ENCODE measurements at regions not wholly inside any gene's neighbourhood (a gene's known extent, or its start where the extent isn't known, plus 50 kb on each side); places are given as distances from the start of the nearest gene placed in this dataset.

DNA sequence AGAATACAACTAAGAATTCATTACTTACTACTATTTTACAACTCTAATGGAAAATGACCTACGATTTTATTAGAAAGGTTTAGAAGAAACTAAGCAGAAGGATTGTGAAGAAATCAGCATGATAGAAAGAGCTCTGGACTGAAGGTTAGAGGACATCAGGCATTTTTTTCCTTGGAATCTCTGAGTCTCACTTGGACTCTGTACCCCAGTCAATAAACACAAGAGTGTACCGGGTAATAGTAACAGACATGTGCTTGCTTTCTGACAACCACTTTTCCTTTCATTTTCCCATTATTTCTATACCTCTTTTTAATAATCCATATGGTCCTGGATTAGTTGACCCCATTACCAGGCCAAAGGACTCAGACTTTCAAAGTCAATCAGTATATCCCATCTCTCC, 1240.9 kb upstream of the LRRTM3 start:
- Histone ChIP-seq H3K18ac (ENCODE audit: low read depth in 1 of 2, low read length in 2 of 2) (no peak overlapping the region), H3K23ac (ENCODE audit: low read length in 2 of 2) (no peak overlapping the region), H3K9ac (ENCODE audit: low read length) (no peak overlapping the region), H3K4me2 (ENCODE audit: low read length, poor library complexity, severe bottlenecking) (no peak overlapping the region), H3K14ac (ENCODE audit: low read length in 2 of 2) (no peak overlapping the region), H3K9me3 (ENCODE audit: control insufficient read depth, low read length) (no peaks in the 10 kb centered on the region), H3K4me3 (ENCODE audit: insufficient read depth in 1 of 2, low read depth in 1 of 2, low read length in 2 of 2) (no peak overlapping the region), H2BK5ac (ENCODE audit: low read depth, low read length, poor library complexity, severe bottlenecking) (no peak overlapping the region), H2BK120ac (ENCODE audit: low read depth, low read length) (no peak overlapping the region), H3K27ac (ENCODE audit: low read length, poor library complexity, severe bottlenecking) (no peak overlapping the region), H3K79me1 (replicated peaks; ENCODE audit: low read length, poor library complexity, severe bottlenecking) (no peaks in the 10 kb centered on the region), H2BK12ac (ENCODE audit: low read length in 2 of 2) (no peak overlapping the region), H4K8ac (ENCODE audit: low read length) (no peak overlapping the region), H3K4ac (ENCODE audit: low read depth in 1 of 2, low read length in 2 of 2) (no peak overlapping the region), H4K91ac (ENCODE audit: low read length) (no peak overlapping the region), H3K36me3 (ENCODE audit: control insufficient read depth in 1 of 2, insufficient read depth in 2 of 2, low read depth in 1 of 2, low read length in 2 of 2) (no peaks in the 10 kb centered on the region), H3K27me3 (ENCODE audit: control insufficient read depth in 1 of 2, insufficient read depth in 1 of 2, low read length in 2 of 2) (no peaks in the 10 kb centered on the region), H3K4me1 (ENCODE audit: control insufficient read depth, insufficient read depth, low read depth, low read length) (no peaks in the 10 kb centered on the region), H2AFZ (ENCODE audit: low read depth, low read length) (no peak overlapping the region), H2BK15ac (ENCODE audit: low read depth, poor library complexity, severe bottlenecking) (no peak overlapping the region), H2AK5ac (ENCODE audit: low read length, severe bottlenecking) (no peak overlapping the region)
- WGBS = 97% methylated on average over 2 of the region's 2 CpGs
- DNase-seq = no peak

DNA sequence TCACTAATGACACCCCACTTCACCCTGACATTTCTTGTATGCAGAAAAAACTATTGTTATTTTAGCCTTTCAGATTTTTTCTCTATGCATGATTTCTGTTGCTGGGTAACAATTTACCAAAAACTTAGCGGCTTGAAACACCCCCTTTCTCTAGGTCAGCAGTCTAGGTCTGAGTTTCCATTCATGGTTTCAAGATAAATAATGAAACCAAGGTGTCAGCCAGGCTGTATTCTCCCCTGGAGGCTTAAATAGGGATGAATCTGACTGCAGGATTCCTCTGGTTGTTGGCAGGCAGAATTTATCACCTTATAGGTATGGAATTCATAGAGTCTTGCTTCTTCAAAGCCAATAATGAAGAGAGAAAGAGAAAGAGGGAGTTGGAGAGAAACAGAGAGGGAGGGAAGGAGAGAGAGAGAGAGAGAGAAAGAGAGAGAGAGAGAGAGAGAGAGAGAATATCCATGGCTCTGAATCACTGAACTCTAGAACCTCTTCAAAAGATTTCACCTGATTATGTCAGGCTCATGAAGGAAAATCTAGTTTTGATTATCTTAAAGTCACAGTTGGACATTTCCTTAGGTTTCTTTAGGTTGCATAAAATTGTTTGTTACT, 1224.6 kb upstream of the LRRTM3 start:
- DNase-seq = no peak
- no peak overlapping the region for H2BK5ac ChIP-seq (ENCODE audit: low read depth, low read length, poor library complexity, severe bottlenecking)
- H3K9ac ChIP-seq (ENCODE audit: low read length) = no peak overlapping the region
- H4K91ac ChIP-seq (ENCODE audit: low read length) = no peak overlapping the region
- H2AFZ ChIP-seq (ENCODE audit: low read depth, low read length) = no peak overlapping the region
- no peak overlapping the region for H3K18ac ChIP-seq (ENCODE audit: low read depth in 1 of 2, low read length in 2 of 2)
- no peaks in the 10 kb centered on the region for H3K36me3 ChIP-seq (ENCODE audit: control insufficient read depth in 1 of 2, insufficient read depth in 2 of 2, low read depth in 1 of 2, low read length in 2 of 2)
- H3K4me3 ChIP-seq (ENCODE audit: insufficient read depth in 1 of 2, low read depth in 1 of 2, low read length in 2 of 2) = no peak overlapping the region
- H3K14ac ChIP-seq (ENCODE audit: low read length in 2 of 2) = no peak overlapping the region
- H2BK120ac ChIP-seq (ENCODE audit: low read depth, low read length) = no peak overlapping the region
- no peak overlapping the region for H2BK15ac ChIP-seq (ENCODE audit: low read depth, poor library complexity, severe bottlenecking)
- no peaks in the 10 kb centered on the region for H3K79me1 ChIP-seq (replicated peaks; ENCODE audit: low read length, poor library complexity, severe bottlenecking)
- no peak overlapping the region for H3K4ac ChIP-seq (ENCODE audit: low read depth in 1 of 2, low read length in 2 of 2)
- no peak overlapping the region for H2AK5ac ChIP-seq (ENCODE audit: low read length, severe bottlenecking)
- WGBS = 100% methylated on average over 1 of the region's 1 CpG
- H3K27me3 ChIP-seq (ENCODE audit: control insufficient read depth in 1 of 2, insufficient read depth in 1 of 2, low read length in 2 of 2) = no peaks in the 10 kb centered on the region
- no peak overlapping the region for H3K4me2 ChIP-seq (ENCODE audit: low read length, poor library complexity, severe bottlenecking)
- no peak overlapping the region for H2BK12ac ChIP-seq (ENCODE audit: low read length in 2 of 2)
- no peak overlapping the region for H3K27ac ChIP-seq (ENCODE audit: low read length, poor library complexity, severe bottlenecking)
- H4K8ac ChIP-seq (ENCODE audit: low read length) = no peak overlapping the region
- H3K9me3 ChIP-seq (ENCODE audit: control insufficient read depth, low read length) = no peaks in the 10 kb centered on the region
- H3K4me1 ChIP-seq (ENCODE audit: control insufficient read depth, insufficient read depth, low read depth, low read length) = no peaks in the 10 kb centered on the region
- H3K23ac ChIP-seq (ENCODE audit: low read length in 2 of 2) = no peak overlapping the region

DNA sequence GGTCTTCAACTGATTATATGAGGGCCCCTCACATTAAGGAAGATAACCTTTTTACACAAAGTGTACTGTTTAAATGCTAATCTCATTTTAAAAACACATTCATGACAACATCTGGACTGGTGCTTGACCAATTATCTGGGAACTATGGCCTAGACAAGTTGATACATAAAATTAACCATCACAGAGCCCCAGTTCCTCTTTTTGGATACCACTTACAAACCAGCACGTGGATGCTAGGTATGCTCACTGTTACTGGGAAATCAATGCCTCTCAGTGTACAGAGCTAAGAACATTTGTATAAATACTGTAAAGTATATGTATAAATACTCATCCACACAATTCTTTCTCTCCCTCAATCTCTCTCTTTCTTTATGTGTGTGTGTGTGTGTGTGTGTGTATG, 1217.8 kb upstream of the LRRTM3 start:
- H3K23ac ChIP-seq (ENCODE audit: low read length in 2 of 2) = no peak overlapping the region
- no peak overlapping the region for H2BK15ac ChIP-seq (ENCODE audit: low read depth, poor library complexity, severe bottlenecking)
- H3K9me3 ChIP-seq (ENCODE audit: control insufficient read depth, low read length) = no peaks in the 10 kb centered on the region
- H3K4ac ChIP-seq (ENCODE audit: low read depth in 1 of 2, low read length in 2 of 2) = no peak overlapping the region
- H4K91ac ChIP-seq (ENCODE audit: low read length) = no peak overlapping the region
- no peak overlapping the region for H3K27ac ChIP-seq (ENCODE audit: low read length, poor library complexity, severe bottlenecking)
- no peak overlapping the region for H2AK5ac ChIP-seq (ENCODE audit: low read length, severe bottlenecking)
- H3K14ac ChIP-seq (ENCODE audit: low read length in 2 of 2) = no peak overlapping the region
- H3K27me3 ChIP-seq (ENCODE audit: control insufficient read depth in 1 of 2, insufficient read depth in 1 of 2, low read length in 2 of 2) = no peaks in the 10 kb centered on the region
- no peak for DNase-seq
- no peak overlapping the region for H3K4me2 ChIP-seq (ENCODE audit: low read length, poor library complexity, severe bottlenecking)
- no CpG with 5 or more reads among the region's 1 CpG for WGBS
- H3K18ac ChIP-seq (ENCODE audit: low read depth in 1 of 2, low read length in 2 of 2) = no peak overlapping the region
- no peaks in the 10 kb centered on the region for H3K4me1 ChIP-seq (ENCODE audit: control insufficient read depth, insufficient read depth, low read depth, low read length)
- no peak overlapping the region for H2BK120ac ChIP-seq (ENCODE audit: low read depth, low read length)
- no peaks in the 10 kb centered on the region for H3K79me1 ChIP-seq (replicated peaks; ENCODE audit: low read length, poor library complexity, severe bottlenecking)
- H2AFZ ChIP-seq (ENCODE audit: low read depth, low read length) = no peak overlapping the region
- no peak overlapping the region for H4K8ac ChIP-seq (ENCODE audit: low read length)
- H3K4me3 ChIP-seq (ENCODE audit: insufficient read depth in 1 of 2, low read depth in 1 of 2, low read length in 2 of 2) = no peak overlapping the region
- no peak overlapping the region for H2BK5ac ChIP-seq (ENCODE audit: low read depth, low read length, poor library complexity, severe bottlenecking)
- H2BK12ac ChIP-seq (ENCODE audit: low read length in 2 of 2) = no peak overlapping the region
- H3K9ac ChIP-seq (ENCODE audit: low read length) = no peak overlapping the region
- H3K36me3 ChIP-seq (ENCODE audit: control insufficient read depth in 1 of 2, insufficient read depth in 2 of 2, low read depth in 1 of 2, low read length in 2 of 2) = no peaks in the 10 kb centered on the region

DNA sequence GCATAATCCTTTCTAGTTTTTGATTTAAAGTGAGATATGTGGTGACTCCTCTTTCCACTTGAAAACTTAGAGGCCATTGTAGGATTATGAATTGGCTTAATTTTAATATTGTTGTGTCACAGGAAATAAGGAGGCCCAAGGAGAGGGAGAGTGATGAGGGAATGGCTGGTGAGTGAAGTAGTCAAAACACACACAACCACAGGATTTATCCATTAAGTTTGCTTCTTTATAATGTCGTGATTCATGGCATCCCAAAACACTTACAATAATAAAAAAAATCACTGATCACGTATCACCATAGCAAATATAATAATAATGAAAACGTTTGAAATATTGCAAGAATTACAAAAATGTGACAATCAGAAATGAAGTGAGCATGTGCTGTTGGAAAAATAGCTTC, 1215.5 kb upstream of the LRRTM3 start:
- no peaks in the 10 kb centered on the region for H3K27me3 ChIP-seq (ENCODE audit: control insufficient read depth in 1 of 2, insufficient read depth in 1 of 2, low read length in 2 of 2)
- WGBS = 80% methylated on average over 2 of the region's 3 CpGs
- no peak overlapping the region for H3K18ac ChIP-seq (ENCODE audit: low read depth in 1 of 2, low read length in 2 of 2)
- H3K27ac ChIP-seq (ENCODE audit: low read length, poor library complexity, severe bottlenecking) = no peak overlapping the region
- H2BK5ac ChIP-seq (ENCODE audit: low read depth, low read length, poor library complexity, severe bottlenecking) = no peak overlapping the region
- no peaks in the 10 kb centered on the region for H3K4me1 ChIP-seq (ENCODE audit: control insufficient read depth, insufficient read depth, low read depth, low read length)
- no peak overlapping the region for H3K14ac ChIP-seq (ENCODE audit: low read length in 2 of 2)
- no peak overlapping the region for H3K4ac ChIP-seq (ENCODE audit: low read depth in 1 of 2, low read length in 2 of 2)
- no peak overlapping the region for H4K8ac ChIP-seq (ENCODE audit: low read length)
- no peak overlapping the region for H3K4me3 ChIP-seq (ENCODE audit: insufficient read depth in 1 of 2, low read depth in 1 of 2, low read length in 2 of 2)
- no peak overlapping the region for H2BK15ac ChIP-seq (ENCODE audit: low read depth, poor library complexity, severe bottlenecking)
- no peaks in the 10 kb centered on the region for H3K79me1 ChIP-seq (replicated peaks; ENCODE audit: low read length, poor library complexity, severe bottlenecking)
- no peak overlapping the region for H3K9ac ChIP-seq (ENCODE audit: low read length)
- no peak overlapping the region for H3K23ac ChIP-seq (ENCODE audit: low read length in 2 of 2)
- H2AK5ac ChIP-seq (ENCODE audit: low read length, severe bottlenecking) = no peak overlapping the region
- no peak overlapping the region for H3K4me2 ChIP-seq (ENCODE audit: low read length, poor library complexity, severe bottlenecking)
- no peak overlapping the region for H4K91ac ChIP-seq (ENCODE audit: low read length)
- H3K36me3 ChIP-seq (ENCODE audit: control insufficient read depth in 1 of 2, insufficient read depth in 2 of 2, low read depth in 1 of 2, low read length in 2 of 2) = no peaks in the 10 kb centered on the region
- H2BK120ac ChIP-seq (ENCODE audit: low read depth, low read length) = no peak overlapping the region
- H3K9me3 ChIP-seq (ENCODE audit: control insufficient read depth, low read length) = no peaks in the 10 kb centered on the region
- no peak overlapping the region for H2AFZ ChIP-seq (ENCODE audit: low read depth, low read length)
- H2BK12ac ChIP-seq (ENCODE audit: low read length in 2 of 2) = no peak overlapping the region
- no peak for DNase-seq

Data from mesenchymal stem cell (in vitro differentiated cells and primary cell).